B cell (primary cell): ENCODE measurements at regions not wholly inside any gene's neighbourhood (a gene's known extent, or its start where the extent isn't known, plus 50 kb on each side); places are given as distances from the start of the nearest gene placed in this dataset.

ENCODE experiments used
- ATAC-seq: fragments of 200-7000 bp; cut with Tn5 transposase; one replicate; pipeline ENCODE4 v1.10.0; 2021; ENCODE audit warnings: low read depth, mild to moderate bottlenecking, moderate number of reproducible peaks, moderate library complexity
- CTCF ChIA-PET: fragments of 350-600 bp; sonication (Branson Sonifier 250); formaldehyde crosslinking; loops from one replicate; lab custom pipeline; 2021; ENCODE audit warnings: antibody characterized with exemption, inconsistent platforms; lab: Charles Lee
- POLR2A ChIA-PET: fragments of 350-600 bp; sonication (Branson Sonifier 250); formaldehyde crosslinking; loops from one replicate; lab custom pipeline; 2021; ENCODE audit warnings: antibody characterized with exemption; lab: Charles Lee
- DNase-seq: peaks from one replicate; pipeline ENCODE4 v3.0.0; 2013
- H2AFZ ChIP-seq: 2 replicates; pipeline ENCODE4 v1.6.1; 2012; ENCODE audit warnings: mild to moderate bottlenecking, low read depth, low read length; ENCODE audit not compliant: insufficient read depth, poor library complexity, severe bottlenecking
- H3K27ac ChIP-seq, 2 donors: 1 replicate in 1 of 2; 2 replicates in 1 of 2; pipeline ENCODE4 v1.5.1; 2012 to 2013; ENCODE audit warnings: low read length in 2 of 2, mild to moderate bottlenecking in 2 of 2, moderate library complexity in 1 of 2
- H3K27me3 ChIP-seq, 4 experiments: fragments of 200-600 bp in 1 of 4; sonication (generic) in 1 of 4; replicated peaks in 1 of 4; 1 replicate in 2 of 4; 2 replicates in 2 of 4; pipeline versions ENCODE4 v1.6.1 to v1.7.0; 2013 to 2016; ENCODE audit warnings: low read length in 3 of 4, mild to moderate bottlenecking in 2 of 4, mixed read lengths in 1 of 4, moderate library complexity in 1 of 4; ENCODE audit not compliant: insufficient read depth in 4 of 4, control insufficient read depth in 3 of 4; ENCODE audit errors: control extremely low read depth in 1 of 4
- H3K36me3 ChIP-seq, 2 experiments: replicated peaks in 1 of 2; 1 replicate in 1 of 2; 2 replicates in 1 of 2; pipeline versions ENCODE4 v1.6.1 to v1.7.1; 2013; ENCODE audit warnings: low read length in 1 of 2; ENCODE audit not compliant: insufficient read depth in 2 of 2, control insufficient read depth in 1 of 2; ENCODE audit errors: control extremely low read depth in 1 of 2, extremely low read depth in 1 of 2
- H3K4me1 ChIP-seq, 2 donors: fragments of 200-600 bp in 1 of 2; sonication (generic) in 1 of 2; 1 replicate in 1 of 2; 2 replicates in 1 of 2; pipeline versions ENCODE4 v1.5.1 to v1.6.1; 2013 to 2017; ENCODE audit warnings: low read length in 2 of 2; ENCODE audit not compliant: control insufficient read depth in 2 of 2, insufficient read depth in 2 of 2
- H3K4me2 ChIP-seq: replicated peaks from 2 replicates; pipeline ENCODE3; 2012; ENCODE audit warnings: mild to moderate bottlenecking, low read depth, low read length; ENCODE audit not compliant: poor library complexity, severe bottlenecking
- H3K4me3 ChIP-seq, 5 experiments: fragments of 200-600 bp in 1 of 5; sonication (generic) in 1 of 5; 1 replicate in 3 of 5; 2 replicates in 2 of 5; pipeline versions ENCODE4 v1.5.1 to v1.7.0; 2011 to 2016; ENCODE audit warnings: low read length in 4 of 5, mild to moderate bottlenecking in 4 of 5, low read depth in 2 of 5, control low read depth in 1 of 5, moderate library complexity in 1 of 5; ENCODE audit not compliant: insufficient read depth in 1 of 5; ENCODE audit errors: control extremely low read depth in 1 of 5, extremely low read depth in 1 of 5
- H3K79me2 ChIP-seq: fragments of 200-600 bp; sonication (generic); one replicate; pipeline ENCODE4 v1.6.0; 2016; ENCODE audit warnings: low read length; ENCODE audit not compliant: control insufficient read depth, insufficient read depth
- H3K9ac ChIP-seq: fragments of 200-600 bp; sonication (generic); 2 replicates; pipeline ENCODE4 v1.6.1; 2017; ENCODE audit warnings: mild to moderate bottlenecking, low read length, moderate library complexity
- H3K9me3 ChIP-seq, 3 donors: one replicate each; pipeline versions ENCODE4 v1.6.1 to v1.7.1; 2013; ENCODE audit warnings: low read length in 2 of 3; ENCODE audit not compliant: control insufficient read depth in 2 of 3, insufficient read depth in 1 of 3; ENCODE audit errors: control extremely low read depth in 1 of 3
- H4K20me1 ChIP-seq: 2 replicates; pipeline ENCODE4 v1.6.0; 2012; ENCODE audit warnings: mild to moderate bottlenecking, low read length; ENCODE audit not compliant: insufficient read depth, control insufficient read depth, poor library complexity, severe bottlenecking
- H3K27ac Mint-ChIP-seq: one replicate; pipeline ENCODE4 v1.8.0; 2021; ENCODE audit warnings: mixed read lengths
- H3K27me3 Mint-ChIP-seq: one replicate; pipeline ENCODE4 v1.8.0; 2021; ENCODE audit warnings: mixed read lengths
- H3K4me1 Mint-ChIP-seq: one replicate; pipeline ENCODE4 v1.8.0; 2021; ENCODE audit warnings: mixed read lengths
- H3K4me3 Mint-ChIP-seq: one replicate; pipeline ENCODE4 v1.8.0; 2021; ENCODE audit warnings: mixed read lengths
- H3K9me3 Mint-ChIP-seq: one replicate; pipeline ENCODE4 v1.8.0; 2022; ENCODE audit warnings: mixed read lengths; ENCODE audit not compliant: insufficient read depth
- CTCF ChIP-seq: fragments of 200-600 bp; IDR thresholded peaks from one replicate; pipeline ENCODE4 v1.8.0; 2022; ENCODE audit warnings: antibody characterized with exemption, mild to moderate bottlenecking
- EZH2 ChIP-seq: IDR thresholded peaks from 2 replicates; pipeline ENCODE4 v1.6.1; 2012; ENCODE audit warnings: borderline replicate concordance, low read depth, mild to moderate bottlenecking, moderate library complexity, low read length; ENCODE audit not compliant: insufficient read depth, poor library complexity, severe bottlenecking
- WGBS: methylation state at CpG from one replicate; pipeline ENCODE4 v1.1.5; 2013; ENCODE audit warnings: missing lambda C conversion rate; ENCODE audit not compliant: insufficient coverage; 5-methylcytosine and 5-hydroxymethylcytosine counted together
- intact Hi-C: fragments of 100-400 bp; cut with micrococcal nuclease; formaldehyde crosslinking; loops from one replicate; pipeline ENCODE4 v1.10.0; 2022

GRCh38 chr13:106112191-106112590 is 423.3 kb downstream of the EFNB2 start:
- no peaks in the 10 kb centered on the region for H4K20me1 ChIP-seq
- no peak overlapping the region for H3K4me3 Mint-ChIP-seq
- ChIA-PET CTCF (no interaction called here), POLR2A (no interaction called here)
- no peak overlapping the region for H3K27ac ChIP-seq
- no peaks in the 10 kb centered on the region for H3K4me1 ChIP-seq
- no peaks in the 10 kb centered on the region for H3K27me3 Mint-ChIP-seq
- H3K4me2 ChIP-seq: no peak overlapping the region
- no peaks in the 10 kb centered on the region for H3K79me2 ChIP-seq
- H3K9me3 Mint-ChIP-seq: no peaks in the 10 kb centered on the region
- no peaks in the 10 kb centered on the region for H3K4me1 Mint-ChIP-seq
- no peaks in the 10 kb centered on the region for H3K27me3 ChIP-seq
- no peaks in the 10 kb centered on the region for H3K36me3 ChIP-seq
- no peak overlapping the region for H3K27ac Mint-ChIP-seq
- H3K4me3 ChIP-seq: no peak overlapping the region
- no CpG with 5 or more reads among the region's 3 CpGs for WGBS
- TF ChIP-seq CTCF: no peak
- intact Hi-C loops: no loop called here
- DNase-seq (no peak), ATAC-seq (no peak)
- H2AFZ ChIP-seq: no peak overlapping the region
- H3K9me3 ChIP-seq: no peaks in the 10 kb centered on the region
- H3K9ac ChIP-seq: no peak overlapping the region

- Histone ChIP-seq H3K36me3 (no peaks in the 10 kb centered on the region), H3K79me2 (no peaks in the 10 kb centered on the region), H2AFZ (no peak overlapping the region), H3K4me1 (no peaks in the 10 kb centered on the region), H3K4me2 (no peak overlapping the region), H3K9me3 (peaks cover 0 to 2% (median 0%) of the 10 kb centered on the region in 3 donors), H3K4me3 (no peak overlapping the region), H3K27me3 (no peaks in the 10 kb centered on the region), H4K20me1 (no peaks in the 10 kb centered on the region), H3K9ac (no peak overlapping the region), H3K27ac (no peak overlapping the region)
- H3K27ac Mint-ChIP-seq: no peak overlapping the region
- TF ChIP-seq CTCF: no peak
- TF ChIP-seq EZH2: no peak
- ATAC-seq (no peak), DNase-seq (no peak)
- H3K9me3 Mint-ChIP-seq: no peaks in the 10 kb centered on the region
- 98% methylated on average over 8 of the region's 8 CpGs for WGBS
- intact Hi-C loops: no loop called here
- H3K27me3 Mint-ChIP-seq: no peaks in the 10 kb centered on the region
- H3K4me1 Mint-ChIP-seq: no peaks in the 10 kb centered on the region
- ChIA-PET CTCF (no interaction called here), POLR2A (no interaction called here)
- no peak overlapping the region for H3K4me3 Mint-ChIP-seq
Observed at GRCh38 chr13:106110241-106110855, 425.1 kb downstream of the EFNB2 start.
